ENCODE measurements at regions not wholly inside any gene's neighbourhood (a gene's known extent, or its start where the extent isn't known, plus 50 kb on each side); places are given as distances from the start of the nearest gene placed in this dataset.
A peak's percentile ranks its signal among the peaks of the same experiment; 100 is the strongest.
"Not testable (repeated sequence)": the region's sequence is repeated elsewhere in the genome, so short reads cannot be mapped to it uniquely, and the experiment has no call there.

DNA sequence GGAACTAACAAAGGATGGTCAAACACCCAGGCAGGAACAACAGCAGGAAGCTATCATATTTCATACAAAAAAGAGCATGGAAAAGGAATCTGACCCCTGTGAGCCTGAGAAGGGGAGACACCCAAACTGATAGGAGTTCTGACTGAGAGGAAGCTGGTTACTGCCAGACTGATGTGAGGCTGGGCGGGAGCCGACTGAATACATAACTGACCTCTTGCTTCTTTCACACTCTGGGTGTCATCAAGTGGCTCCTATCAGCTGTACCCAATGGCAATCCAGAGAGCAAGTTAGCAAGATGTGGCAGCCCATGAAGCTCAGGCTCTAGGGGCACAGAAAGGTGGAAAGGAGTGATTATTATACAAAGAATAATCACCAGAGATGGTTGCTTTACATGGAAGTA, 795.1 kb upstream of the HS3ST5 start:
- FAIRE-seq: no peak
- no peak for DNase-seq (ENCODE audit: low spot score in 2 of 2)

GRCh38 chr6:115133790-115134189, 791.0 kb upstream of the HS3ST5 start:
- no peak for DNase-seq (ENCODE audit: low spot score in 2 of 2)
- FAIRE-seq: no peak

DNA sequence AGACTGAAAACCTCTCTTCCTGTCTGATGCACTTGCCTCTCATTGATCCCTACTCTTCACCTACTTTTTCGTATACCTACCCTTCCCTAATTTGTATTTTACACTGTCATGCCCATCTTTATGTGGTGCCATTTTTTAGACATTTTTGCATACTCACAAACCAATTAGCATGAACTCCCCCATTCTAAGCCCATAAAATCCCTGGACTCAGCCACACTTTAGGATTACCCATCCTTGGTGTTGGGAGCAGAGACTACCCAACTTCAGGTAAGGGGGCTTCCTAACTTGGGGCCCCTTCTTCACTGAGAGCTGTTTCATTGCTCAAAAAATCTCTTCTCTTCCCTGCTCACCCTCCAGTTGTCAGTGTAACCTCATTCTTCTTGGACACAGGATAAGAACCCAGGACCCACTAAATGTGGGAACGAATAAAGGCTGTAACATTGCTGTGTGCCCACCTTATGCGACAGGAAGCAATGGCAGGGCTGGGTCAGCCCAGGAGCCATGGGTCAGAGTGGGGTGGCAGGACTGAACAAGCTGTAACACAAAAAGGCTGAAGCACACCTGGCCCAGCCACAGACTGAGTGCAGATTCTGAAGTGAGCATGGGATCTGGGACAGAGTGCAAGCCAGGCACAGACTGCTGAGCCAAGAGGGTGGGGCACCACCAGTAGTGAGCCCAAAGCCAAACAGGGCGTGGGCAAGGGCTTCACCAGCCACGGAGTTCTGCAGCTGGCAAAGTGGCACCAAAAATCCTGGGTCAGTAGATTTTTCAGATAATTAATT, 789.1 kb upstream of the HS3ST5 start:
- FAIRE-seq: no peak
- no peak for DNase-seq (ENCODE audit: low spot score in 2 of 2)

DNA sequence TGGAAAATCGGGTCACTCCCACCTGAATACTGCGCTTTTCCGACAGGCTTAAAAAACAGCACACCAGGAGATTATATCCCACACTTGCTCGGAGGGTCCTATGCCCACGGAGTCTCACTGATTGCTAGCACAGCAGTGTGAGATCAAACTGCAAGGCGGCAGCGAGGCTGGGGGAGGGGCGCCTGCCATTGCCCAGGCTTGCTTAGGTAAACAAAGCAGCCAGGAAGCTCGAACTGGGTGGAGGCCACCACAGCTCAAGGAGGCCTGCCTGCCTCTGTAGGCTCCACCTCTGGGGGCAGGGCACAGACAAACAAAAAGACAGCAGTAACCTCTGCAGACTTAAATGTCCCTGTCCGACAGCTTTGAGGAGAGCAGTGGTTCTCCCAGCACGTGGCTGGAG, 778.7 kb upstream of the HS3ST5 start:
- not testable (repeated sequence) for DNase-seq (ENCODE audit: low spot score in 2 of 2); FAIRE-seq

- FAIRE-seq (no peak), DNase-seq (ENCODE audit: low spot score in 2 of 2) (no peak)
These were observed 777.6 kb upstream of the HS3ST5 start for GRCh38 chr6:115120391-115120790.

GRCh38 chr6:115091461-115091860, 748.6 kb upstream of the HS3ST5 start:
- DNase-seq (ENCODE audit: low spot score in 2 of 2) (no peak), FAIRE-seq (no peak)

GRCh38 chr6:115078555-115078954, 735.7 kb upstream of the HS3ST5 start:
- FAIRE-seq (no peak), DNase-seq (ENCODE audit: low spot score in 2 of 2) (no peak)

DNA sequence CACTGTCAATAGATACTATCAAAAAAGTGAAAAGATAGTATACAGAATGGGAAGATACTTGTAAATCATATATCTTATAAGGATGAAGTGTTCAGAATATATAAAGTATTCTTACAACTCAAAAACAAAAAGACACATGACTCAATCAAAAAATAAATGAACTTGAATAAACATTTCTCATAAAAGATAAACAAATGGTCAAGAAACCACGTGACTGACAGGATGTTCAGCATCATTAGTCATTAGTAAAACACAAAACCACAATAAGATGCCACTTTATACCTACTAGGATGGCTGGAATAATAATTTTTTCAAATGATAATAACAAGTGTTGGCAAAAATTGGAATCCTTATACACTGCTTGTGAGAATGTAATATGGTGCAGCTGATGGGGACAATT, 729.1 kb upstream of the HS3ST5 start:
- DNase-seq (ENCODE audit: low spot score in 2 of 2) (no peak), FAIRE-seq (peak; percentile 80)

- FAIRE-seq: no peak
- no peak for DNase-seq (ENCODE audit: low spot score in 2 of 2)
These were observed 725.0 kb upstream of the HS3ST5 start for GRCh38 chr6:115067690-115068447.

DNA sequence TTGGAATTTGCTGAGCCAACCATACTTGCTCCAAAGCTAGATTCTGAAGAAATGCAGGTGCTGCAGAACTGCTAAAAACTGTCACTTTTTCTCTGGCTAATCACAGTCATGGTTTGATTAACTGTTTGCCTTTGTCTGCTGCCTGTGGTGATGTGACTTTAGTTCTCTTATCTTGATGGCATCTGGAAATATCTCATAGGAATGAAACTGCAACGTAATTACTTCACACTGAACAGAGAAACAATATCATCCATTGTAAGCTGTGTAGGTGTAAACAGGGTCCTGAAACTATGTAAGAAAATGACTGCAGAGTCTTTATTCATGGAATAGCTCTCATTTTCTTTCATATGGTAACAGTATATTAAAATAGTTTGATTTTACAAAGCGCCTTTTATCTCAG, 721.9 kb upstream of the HS3ST5 start:
- DNase-seq (ENCODE audit: low spot score in 2 of 2): no peak
- no peak for FAIRE-seq

GRCh38 chr6:115060581-115060980, 717.8 kb upstream of the HS3ST5 start:
- DNase-seq (ENCODE audit: low spot score in 2 of 2) (no peak), FAIRE-seq (no peak)

- no peak for DNase-seq (ENCODE audit: low spot score in 2 of 2)
- FAIRE-seq: no peak
These were observed 715.8 kb upstream of the HS3ST5 start for GRCh38 chr6:115058414-115059211.

GRCh38 chr6:115055579-115055978, 712.8 kb upstream of the HS3ST5 start:
- DNase-seq (ENCODE audit: low spot score in 2 of 2) (no peak), FAIRE-seq (no peak)

DNA sequence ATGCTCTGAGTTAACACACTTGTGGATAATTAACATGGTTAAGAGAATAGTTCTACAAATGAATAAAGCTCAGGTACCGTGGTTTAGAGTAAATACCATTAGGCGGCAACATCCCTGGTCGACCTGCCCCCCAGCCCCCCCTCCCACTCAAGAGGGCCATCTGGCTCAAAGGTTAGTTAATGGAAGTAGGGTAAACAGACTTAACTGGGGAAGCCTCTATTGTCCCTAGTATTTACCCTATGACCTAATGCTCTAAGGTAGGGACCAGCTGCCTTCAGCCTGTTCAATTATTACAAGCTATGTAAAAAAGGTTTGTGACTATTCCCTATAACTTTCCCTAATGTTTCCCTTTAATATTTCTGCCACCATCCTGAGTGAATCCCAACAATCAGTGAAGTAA, 711.4 kb upstream of the HS3ST5 start:
- not testable (repeated sequence) for FAIRE-seq; DNase-seq (ENCODE audit: low spot score in 2 of 2)

- FAIRE-seq: no peak
- no peak for DNase-seq (ENCODE audit: low spot score in 2 of 2)
These were observed 710.5 kb upstream of the HS3ST5 start for GRCh38 chr6:115053169-115053860.

DNA sequence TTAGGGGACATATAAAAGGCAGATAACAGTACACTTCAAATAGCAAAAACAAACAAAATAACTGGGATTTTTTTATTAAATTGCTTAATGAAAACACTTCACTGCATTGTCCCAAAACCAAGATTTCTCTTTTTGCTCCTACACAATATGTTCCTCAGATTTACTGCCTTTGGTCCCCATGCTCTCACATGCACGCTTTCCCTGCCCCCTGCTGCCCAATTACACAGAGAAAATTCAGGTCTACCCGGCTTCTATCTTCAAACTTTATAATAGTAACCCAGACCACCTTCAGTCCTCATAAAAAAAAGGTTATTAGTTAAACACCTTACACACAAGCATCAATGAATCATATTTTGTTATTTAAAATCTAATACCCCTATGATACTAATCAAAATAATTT, 673.8 kb upstream of the HS3ST5 start:
- DNase-seq (ENCODE audit: low spot score in 2 of 2): no peak
- no peak for FAIRE-seq

- FAIRE-seq (no peak), DNase-seq (ENCODE audit: low spot score in 2 of 2) (no peak)
These were observed 662.2 kb upstream of the HS3ST5 start for GRCh38 chr6:115004982-115005381.

GRCh38 chr6:115004204-115004603, 661.4 kb upstream of the HS3ST5 start:
- DNase-seq (ENCODE audit: low spot score in 2 of 2) (no peak), FAIRE-seq (no peak)

GRCh38 chr6:115001731-115002350, 659.0 kb upstream of the HS3ST5 start:
- FAIRE-seq: no peak

GRCh38 chr6:115000736-115001135, 657.9 kb upstream of the HS3ST5 start:
- FAIRE-seq: no peak
- DNase-seq (ENCODE audit: low spot score in 2 of 2): no peak

More at GRCh38 chr6:115001731-115002350, 659.0 kb upstream of the HS3ST5 start:
- no peak for DNase-seq (ENCODE audit: low spot score in 2 of 2)

All from frontal cortex (tissue), 3 donors.